Esophagus (tissue), 2 donors: ENCODE measurements at regions not wholly inside any gene's neighbourhood (a gene's known extent, or its start where the extent isn't known, plus 50 kb on each side); places are given as distances from the start of the nearest gene placed in this dataset.

Experiments
- H3K27ac ChIP-seq, 2 donors: one replicate each; pipeline ENCODE4 v1.5.1; 2013; ENCODE audit warnings: low read depth in 2 of 2, mild to moderate bottlenecking in 2 of 2, inconsistent platforms in 1 of 2, low read length in 1 of 2, moderate library complexity in 1 of 2
- H3K27me3 ChIP-seq, 2 donors: one replicate each; pipeline ENCODE4 v1.6.1; 2013; ENCODE audit warnings: low read length in 2 of 2, control low read depth in 1 of 2, mild to moderate bottlenecking in 1 of 2; ENCODE audit not compliant: insufficient read depth in 2 of 2, control insufficient read depth in 1 of 2
- H3K36me3 ChIP-seq, 2 donors: one replicate each; pipeline ENCODE4 v1.6.1; 2013; ENCODE audit warnings: low read length in 1 of 2; ENCODE audit not compliant: control insufficient read depth in 2 of 2, insufficient read depth in 2 of 2
- H3K4me1 ChIP-seq, 2 donors: one replicate each; pipeline ENCODE4 v1.6.1; 2013; ENCODE audit warnings: low read length in 1 of 2; ENCODE audit not compliant: control insufficient read depth in 2 of 2, insufficient read depth in 2 of 2
- H3K4me3 ChIP-seq, 2 donors: one replicate each; pipeline ENCODE4 v1.5.1; 2013; ENCODE audit warnings: low read length in 2 of 2, mild to moderate bottlenecking in 2 of 2, low read depth in 1 of 2, moderate library complexity in 1 of 2
- H3K9me3 ChIP-seq, 2 donors: one replicate each; pipeline ENCODE4 v1.6.1; 2013; ENCODE audit warnings: mild to moderate bottlenecking in 2 of 2, low read depth in 1 of 2, low read length in 1 of 2, moderate library complexity in 1 of 2; ENCODE audit not compliant: control insufficient read depth in 2 of 2, insufficient read depth in 1 of 2
- WGBS, 2 donors: extraction: QIAGEN DNeasy Blood & Tissue Kit; methylation state at CpG; one replicate each; pipeline ENCODE4 v1.1.7; 2013; 5-methylcytosine and 5-hydroxymethylcytosine counted together
- donor health status: healthy with polysubstance abuse.
- donor health status: Bipolar disorder and iron deficiency.

GRCh38 chr20:39588148-39588757, 626.1 kb downstream of the DHX35 start:
- no peaks in the 10 kb centered on the region for H3K9me3 ChIP-seq
- H3K4me3 ChIP-seq = no peak overlapping the region
- H3K27me3 ChIP-seq = no peaks in the 10 kb centered on the region
- no peak overlapping the region for H3K27ac ChIP-seq
- H3K4me1 ChIP-seq = no peaks in the 10 kb centered on the region
- 19 to 27% methylated on average over 5 of the region's 5 CpGs for WGBS, 2 donors
- no peaks in the 10 kb centered on the region for H3K36me3 ChIP-seq

- no peak overlapping the region for H3K27ac ChIP-seq
- WGBS, 2 donors = 40 to 57% methylated on average over 1 of the region's 1 CpG
- no peaks in the 10 kb centered on the region for H3K36me3 ChIP-seq
- no peak overlapping the region for H3K4me3 ChIP-seq
- no peaks in the 10 kb centered on the region for H3K27me3 ChIP-seq
- no peaks in the 10 kb centered on the region for H3K9me3 ChIP-seq
- H3K4me1 ChIP-seq = no peaks in the 10 kb centered on the region
Measured at GRCh38 chr20:39581034-39581433, 618.9 kb downstream of the DHX35 start.

GRCh38 chr20:39576771-39577170, 614.6 kb downstream of the DHX35 start:
- Histone ChIP-seq H3K36me3 (no peaks in the 10 kb centered on the region), H3K27ac (no peak overlapping the region), H3K4me1 (no peaks in the 10 kb centered on the region), H3K9me3 (no peaks in the 10 kb centered on the region), H3K27me3 (no peaks in the 10 kb centered on the region), H3K4me3 (no peak overlapping the region)
- WGBS, 2 donors = 82 to 87% methylated on average over 5 of the region's 5 CpGs

- Histone ChIP-seq H3K9me3 (no peaks in the 10 kb centered on the region), H3K27me3 (no peaks in the 10 kb centered on the region), H3K4me1 (no peaks in the 10 kb centered on the region), H3K27ac (no peak overlapping the region), H3K4me3 (no peak overlapping the region), H3K36me3 (no peaks in the 10 kb centered on the region)
- 75 to 81% methylated on average over 2 of the region's 2 CpGs for WGBS, 2 donors
Measured at GRCh38 chr20:39574061-39574460, 611.9 kb downstream of the DHX35 start.

- no peak overlapping the region for H3K4me3 ChIP-seq
Measured at GRCh38 chr20:39571171-39571570, 609.0 kb downstream of the DHX35 start.

GRCh38 chr20:39568109-39568508, 606.0 kb downstream of the DHX35 start:
- Histone ChIP-seq H3K36me3 (no peaks in the 10 kb centered on the region), H3K9me3 (no peaks in the 10 kb centered on the region), H3K27ac (no peak overlapping the region), H3K4me1 (no peaks in the 10 kb centered on the region), H3K4me3 (no peak overlapping the region), H3K27me3 (no peaks in the 10 kb centered on the region)
- 82% methylated on average over 1 of the region's 1 CpG for WGBS, 2 donors

More at GRCh38 chr20:39571171-39571570, 609.0 kb downstream of the DHX35 start:
- no peak overlapping the region for H3K27ac ChIP-seq
- no peaks in the 10 kb centered on the region for H3K4me1 ChIP-seq
- no peaks in the 10 kb centered on the region for H3K9me3 ChIP-seq
- WGBS, 2 donors = 75 to 77% methylated on average over 5 of the region's 5 CpGs
- no peaks in the 10 kb centered on the region for H3K36me3 ChIP-seq
- H3K27me3 ChIP-seq = no peaks in the 10 kb centered on the region

- no peaks in the 10 kb centered on the region for H3K27me3 ChIP-seq
- H3K4me1 ChIP-seq = no peaks in the 10 kb centered on the region
- no peaks in the 10 kb centered on the region for H3K36me3 ChIP-seq
- WGBS, 2 donors = 74 to 81% methylated on average over 4 of the region's 4 CpGs
- no peak overlapping the region for H3K4me3 ChIP-seq
- no peaks in the 10 kb centered on the region for H3K9me3 ChIP-seq
- H3K27ac ChIP-seq = no peak overlapping the region
Measured at GRCh38 chr20:39563349-39563748, 601.2 kb downstream of the DHX35 start.

- H3K27ac ChIP-seq = no peak overlapping the region
Measured at GRCh38 chr20:39554341-39554740, 592.2 kb downstream of the DHX35 start.

GRCh38 chr20:39553120-39553519, 591.0 kb downstream of the DHX35 start:
- H3K27me3 ChIP-seq = no peaks in the 10 kb centered on the region
- no peaks in the 10 kb centered on the region for H3K4me1 ChIP-seq
- WGBS, 2 donors = 73 to 84% methylated on average over 2 of the region's 2 CpGs
- no peak overlapping the region for H3K4me3 ChIP-seq
- no peaks in the 10 kb centered on the region for H3K9me3 ChIP-seq
- H3K36me3 ChIP-seq = no peaks in the 10 kb centered on the region
- H3K27ac ChIP-seq = no peak overlapping the region

More at GRCh38 chr20:39554341-39554740, 592.2 kb downstream of the DHX35 start:
- Histone ChIP-seq H3K27me3 (no peaks in the 10 kb centered on the region), H3K4me3 (no peak overlapping the region), H3K36me3 (no peaks in the 10 kb centered on the region), H3K9me3 (no peaks in the 10 kb centered on the region), H3K4me1 (no peaks in the 10 kb centered on the region)
- WGBS, 2 donors = 88 to 89% methylated on average over 3 of the region's 3 CpGs

GRCh38 chr20:39549733-39550132, 587.6 kb downstream of the DHX35 start:
- H3K36me3 ChIP-seq = no peaks in the 10 kb centered on the region
- no peaks in the 10 kb centered on the region for H3K4me1 ChIP-seq
- H3K27ac ChIP-seq = no peak overlapping the region
- 81 to 84% methylated on average over 9 of the region's 9 CpGs for WGBS, 2 donors
- no peaks in the 10 kb centered on the region for H3K9me3 ChIP-seq
- no peaks in the 10 kb centered on the region for H3K27me3 ChIP-seq
- no peak overlapping the region for H3K4me3 ChIP-seq
